H9 (cell line): ENCODE measurements at regions not wholly inside any gene's neighbourhood (a gene's known extent, or its start where the extent isn't known, plus 50 kb on each side); places are given as distances from the start of the nearest gene placed in this dataset.

ENCODE experiments used
- DNase-seq: peaks from one replicate; pipeline ENCODE4 v3.0.0-alpha.2; 2017
- H2AFZ ChIP-seq: one replicate; pipeline ENCODE4 v1.6.1; 2013; ENCODE audit warnings: mild to moderate bottlenecking, low read length, control low read depth, moderate library complexity
- H2AK5ac ChIP-seq: 2 replicates; pipeline ENCODE4 v1.6.1; 2013; ENCODE audit warnings: low read length, control low read depth, mixed read lengths; ENCODE audit not compliant: insufficient read length
- H2BK120ac ChIP-seq: one replicate; pipeline ENCODE4 v1.6.1; 2013; ENCODE audit warnings: low read depth, mild to moderate bottlenecking, low read length, control low read depth, inconsistent platforms; ENCODE audit not compliant: poor library complexity, severe bottlenecking
- H2BK12ac ChIP-seq: 2 replicates; pipeline ENCODE4 v1.6.1; 2013; ENCODE audit warnings: low read length, control low read depth, mixed read lengths, low read depth; ENCODE audit not compliant: insufficient read length
- H2BK15ac ChIP-seq: 2 replicates; pipeline ENCODE4 v1.6.1; 2013; ENCODE audit warnings: low read depth, low read length, control low read depth
- H2BK20ac ChIP-seq: one replicate; pipeline ENCODE4 v1.6.1; 2013; ENCODE audit warnings: low read depth, mild to moderate bottlenecking, low read length, control low read depth, inconsistent platforms; ENCODE audit not compliant: poor library complexity, severe bottlenecking
- H2BK5ac ChIP-seq: 2 replicates; pipeline ENCODE4 v1.6.1; 2013; ENCODE audit warnings: low read length, control low read depth, mixed read lengths; ENCODE audit not compliant: insufficient read length
- H3K14ac ChIP-seq: 2 replicates; pipeline ENCODE4 v1.6.1; 2013; ENCODE audit warnings: low read length, control low read depth; ENCODE audit not compliant: insufficient read depth
- H3K18ac ChIP-seq: 2 replicates; pipeline ENCODE4 v1.6.1; 2013; ENCODE audit warnings: low read depth, mild to moderate bottlenecking, mixed read lengths, low read length, control low read depth; ENCODE audit not compliant: insufficient read length
- H3K23ac ChIP-seq: 2 replicates; pipeline ENCODE4 v1.6.1; 2013; ENCODE audit warnings: low read length, control low read depth, mixed read lengths, low read depth; ENCODE audit not compliant: insufficient read length
- H3K23me2 ChIP-seq: 2 replicates; pipeline ENCODE4 v1.6.1; 2013; ENCODE audit warnings: low read depth, mild to moderate bottlenecking, mixed read lengths, low read length, control low read depth; ENCODE audit not compliant: insufficient read length, poor library complexity, severe bottlenecking
- H3K27ac ChIP-seq: 2 replicates; pipeline ENCODE4 v1.5.1; 2013; ENCODE audit warnings: low read length, control low read depth, mixed read lengths, low read depth; ENCODE audit not compliant: insufficient read length
- H3K27me3 ChIP-seq: 2 replicates; pipeline ENCODE4 v1.6.1; 2013; ENCODE audit warnings: low read length, control low read depth, inconsistent platforms; ENCODE audit not compliant: insufficient read depth
- H3K4ac ChIP-seq: 2 replicates; pipeline ENCODE4 v1.6.1; 2013; ENCODE audit warnings: low read depth, mild to moderate bottlenecking, control low read depth, inconsistent platforms, low read length, moderate library complexity
- H3K4me1 ChIP-seq: 2 replicates; pipeline ENCODE4 v1.6.1; 2013; ENCODE audit warnings: low read length, control low read depth, inconsistent platforms; ENCODE audit not compliant: insufficient read depth
- H3K4me2 ChIP-seq: 2 replicates; pipeline ENCODE4 v1.6.1; 2013; ENCODE audit warnings: low read length, control low read depth, mixed read lengths; ENCODE audit not compliant: insufficient read length, insufficient read depth
- H3K56ac ChIP-seq: 2 replicates; pipeline ENCODE4 v1.6.1; 2013; ENCODE audit warnings: low read depth, mild to moderate bottlenecking, mixed read lengths, low read length, control low read depth; ENCODE audit not compliant: insufficient read length
- H3K79me1 ChIP-seq: 2 replicates; pipeline ENCODE4 v1.6.1; 2013; ENCODE audit warnings: low read depth, mild to moderate bottlenecking, moderate library complexity, low read length, control low read depth, inconsistent platforms; ENCODE audit not compliant: insufficient read depth, poor library complexity, severe bottlenecking
- H3K79me2 ChIP-seq: 2 replicates; pipeline ENCODE4 v1.6.1; 2013; ENCODE audit warnings: low read length, control low read depth, inconsistent platforms; ENCODE audit not compliant: insufficient read depth
- H3K9ac ChIP-seq: 2 replicates; pipeline ENCODE4 v1.6.1; 2013; ENCODE audit warnings: low read length, control low read depth, mixed read lengths; ENCODE audit not compliant: insufficient read length; ENCODE audit errors: extremely low read depth
- H3K9me3 ChIP-seq: one replicate; pipeline ENCODE4 v1.6.1; 2013; ENCODE audit warnings: low read depth, low read length, inconsistent platforms; ENCODE audit not compliant: control insufficient read depth
- H3T11ph ChIP-seq: one replicate; pipeline ENCODE4 v1.6.1; 2013; ENCODE audit warnings: mild to moderate bottlenecking, low read length, control low read depth, inconsistent platforms
- H4K20me1 ChIP-seq: one replicate; pipeline ENCODE4 v1.6.1; 2013; ENCODE audit not compliant: control insufficient read depth, insufficient read length, insufficient read depth
- H4K5ac ChIP-seq: 2 replicates; pipeline ENCODE4 v1.6.1; 2013; ENCODE audit warnings: low read depth, mild to moderate bottlenecking, mixed read lengths, low read length, control low read depth; ENCODE audit not compliant: insufficient read length
- H4K8ac ChIP-seq: replicated peaks from 2 replicates; pipeline ENCODE4 v1.6.1; 2013; ENCODE audit warnings: low read length, control low read depth, mixed read lengths, low read depth; ENCODE audit not compliant: insufficient read length
- H4K91ac ChIP-seq: 2 replicates; pipeline ENCODE4 v1.6.1; 2013; ENCODE audit warnings: low read depth, mild to moderate bottlenecking, moderate library complexity, mixed read lengths, low read length, control low read depth; ENCODE audit not compliant: insufficient read length
- H3K27ac Mint-ChIP-seq, 3 experiments: 2 replicates in 2 of 3; 3 replicates in 1 of 3; pipeline ENCODE4 v1.8.0; 2020 to 2021; ENCODE audit warnings: mixed read lengths in 3 of 3, mild to moderate bottlenecking in 1 of 3, moderate library complexity in 1 of 3
- H3K27me3 Mint-ChIP-seq: 2 replicates; pipeline ENCODE4 v1.8.0; 2021; ENCODE audit warnings: low read depth, mild to moderate bottlenecking, moderate library complexity, mixed read lengths
- H3K36me3 Mint-ChIP-seq, 3 experiments: 2 replicates in 2 of 3; 3 replicates in 1 of 3; pipeline ENCODE4 v1.8.0; 2020 to 2021; ENCODE audit warnings: low read depth in 3 of 3, mixed read lengths in 3 of 3; ENCODE audit not compliant: insufficient read depth in 1 of 3
- H3K4me1 Mint-ChIP-seq, 2 experiments: 2 replicates each; pipeline ENCODE4 v1.8.0; 2020; ENCODE audit warnings: mixed read lengths in 2 of 2
- H3K4me3 Mint-ChIP-seq, 2 experiments: 2 replicates in 1 of 2; 3 replicates in 1 of 2; pipeline ENCODE4 v1.8.0; 2020 to 2021; ENCODE audit warnings: mild to moderate bottlenecking in 2 of 2, mixed read lengths in 2 of 2, moderate library complexity in 1 of 2
- H3K9me3 Mint-ChIP-seq, 2 experiments: 2 replicates in 1 of 2; 3 replicates in 1 of 2; pipeline ENCODE4 v1.8.0; 2020; ENCODE audit warnings: mild to moderate bottlenecking in 2 of 2, mixed read lengths in 2 of 2, moderate library complexity in 1 of 2
- CTCF ChIP-seq: fragments of 200-600 bp; sonication (generic); conservative IDR thresholded peaks from 3 replicates; pipeline ENCODE4 v1.8.0; 2021; ENCODE audit warnings: antibody characterized with exemption, mild to moderate bottlenecking
- WGBS: extraction: QIAGEN DNeasy Blood & Tissue Kit; methylation state at CpG from one replicate; pipeline ENCODE4 v1.1.7; 2013; ENCODE audit warnings: missing lambda C conversion rate, low lambda C conversion rate, mixed read lengths; ENCODE audit not compliant: insufficient read length; ENCODE audit errors: extremely low coverage; 5-methylcytosine and 5-hydroxymethylcytosine counted together

GRCh38 chr5:121144764-121145163, 680.7 kb downstream of the PRR16 start:
- H3K27me3 Mint-ChIP-seq = no peaks in the 10 kb centered on the region
- H2AFZ ChIP-seq = no peak overlapping the region
- no peak overlapping the region for H4K91ac ChIP-seq
- no peaks in the 10 kb centered on the region for H3K23me2 ChIP-seq
- no peak overlapping the region for H2AK5ac ChIP-seq
- H3K18ac ChIP-seq = no peak overlapping the region
- no peak overlapping the region for H3K14ac ChIP-seq
- no peak overlapping the region for H3K4ac ChIP-seq
- H3K9me3 ChIP-seq = no peaks in the 10 kb centered on the region
- H3K4me1 Mint-ChIP-seq = no peaks in the 10 kb centered on the region
- no peak overlapping the region for H3K27ac ChIP-seq
- H3K27me3 ChIP-seq = no peaks in the 10 kb centered on the region
- no peak overlapping the region for H2BK20ac ChIP-seq
- no peak overlapping the region for H3K4me2 ChIP-seq
- peak overlapping the region in 1 of 3 experiments; percentile 33; a peak in 1 of 7 replicates for H3K27ac Mint-ChIP-seq
- H3K9me3 Mint-ChIP-seq = peaks cover 6 to 11% of the 10 kb centered on the region in 2 experiments; a peak in 3 of 5 replicates
- no CpG with 5 or more reads among the region's 1 CpG for WGBS
- peaks cover 0 to 13% (median 12%) of the 10 kb centered on the region in 3 experiments; a peak in 5 of 7 replicates for H3K36me3 Mint-ChIP-seq
- no peak overlapping the region for H2BK5ac ChIP-seq
- no peak overlapping the region for H2BK15ac ChIP-seq
- no peak overlapping the region for H2BK120ac ChIP-seq
- no peak overlapping the region for H2BK12ac ChIP-seq
- H4K20me1 ChIP-seq = no peaks in the 10 kb centered on the region
- H3T11ph ChIP-seq = no peak overlapping the region
- no peak overlapping the region for H3K9ac ChIP-seq
- no peaks in the 10 kb centered on the region for H3K79me2 ChIP-seq
- no peak for TF ChIP-seq CTCF
- H4K8ac ChIP-seq = no peak overlapping the region
- H4K5ac ChIP-seq = no peak overlapping the region
- DNase-seq = no peak
- no peaks in the 10 kb centered on the region for H3K4me1 ChIP-seq
- no peak overlapping the region for H3K4me3 Mint-ChIP-seq
- H3K79me1 ChIP-seq = no peaks in the 10 kb centered on the region
- H3K56ac ChIP-seq = no peak overlapping the region
- H3K23ac ChIP-seq = no peak overlapping the region
